Spleen (tissue), 7 donors: ENCODE measurements at regions not wholly inside any gene's neighbourhood (a gene's known extent, or its start where the extent isn't known, plus 50 kb on each side); places are given as distances from the start of the nearest gene placed in this dataset.

Experiments used
- POLR2A ChIP-seq, 3 donors: fragments of 450-650 bp; IDR thresholded peaks; one replicate each; pipeline ENCODE4 v1.5.1; 2017; ENCODE audit warnings: antibody characterized with exemption in 3 of 3, mild to moderate bottlenecking in 1 of 3
- TF ChIP-seq, protein P1 (sequence below), 11 experiments: fragments of 200-600 bp in 7 of 11; fragments of 450-650 bp in 4 of 11; sonication (generic) in 4 of 11; IDR thresholded peaks in 8 of 11; conservative IDR thresholded peaks in 3 of 11; 1 replicate in 7 of 11; 2 replicates in 4 of 11; pipeline versions ENCODE4 v1.4.0 to v1.8.0; 2016 to 2021; ENCODE audit warnings: antibody characterized with exemption in 11 of 11, inconsistent platforms in 4 of 11, mild to moderate bottlenecking in 1 of 11
- donor health status: DM: no; HTN: no; CAD: no; lungs with moderate emphysema.
- donor health status: DM: no; HTN: no; CAD: no.
- donor health status: DM: no; HTN: no; CAD: no.

DNA sequence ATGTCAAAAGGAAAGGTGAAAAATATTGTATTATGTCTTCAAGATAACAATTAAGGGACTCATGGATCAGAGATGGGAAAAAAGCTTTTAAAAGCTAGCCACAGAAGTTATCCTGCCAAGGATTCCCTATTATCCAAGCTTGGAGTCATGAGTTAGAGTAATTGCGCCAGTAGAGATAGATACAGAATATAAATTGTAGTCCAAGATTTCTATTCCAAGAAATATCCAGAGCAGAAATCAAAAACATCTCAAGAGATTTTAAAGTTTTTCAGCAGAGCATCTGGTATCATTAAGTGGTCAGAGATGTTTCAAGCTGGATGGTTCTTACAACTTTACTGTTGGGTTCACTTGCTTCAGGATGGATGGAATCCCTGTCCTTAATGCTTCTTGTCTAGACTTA is 186.7 kb downstream of the PCDH18 start:
- TF ChIP-seq POLR2A (IDR thresholded peaks at IDR 0.05): no peak
- TF ChIP-seq, protein P1, sequence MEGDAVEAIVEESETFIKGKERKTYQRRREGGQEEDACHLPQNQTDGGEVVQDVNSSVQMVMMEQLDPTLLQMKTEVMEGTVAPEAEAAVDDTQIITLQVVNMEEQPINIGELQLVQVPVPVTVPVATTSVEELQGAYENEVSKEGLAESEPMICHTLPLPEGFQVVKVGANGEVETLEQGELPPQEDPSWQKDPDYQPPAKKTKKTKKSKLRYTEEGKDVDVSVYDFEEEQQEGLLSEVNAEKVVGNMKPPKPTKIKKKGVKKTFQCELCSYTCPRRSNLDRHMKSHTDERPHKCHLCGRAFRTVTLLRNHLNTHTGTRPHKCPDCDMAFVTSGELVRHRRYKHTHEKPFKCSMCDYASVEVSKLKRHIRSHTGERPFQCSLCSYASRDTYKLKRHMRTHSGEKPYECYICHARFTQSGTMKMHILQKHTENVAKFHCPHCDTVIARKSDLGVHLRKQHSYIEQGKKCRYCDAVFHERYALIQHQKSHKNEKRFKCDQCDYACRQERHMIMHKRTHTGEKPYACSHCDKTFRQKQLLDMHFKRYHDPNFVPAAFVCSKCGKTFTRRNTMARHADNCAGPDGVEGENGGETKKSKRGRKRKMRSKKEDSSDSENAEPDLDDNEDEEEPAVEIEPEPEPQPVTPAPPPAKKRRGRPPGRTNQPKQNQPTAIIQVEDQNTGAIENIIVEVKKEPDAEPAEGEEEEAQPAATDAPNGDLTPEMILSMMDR (IDR thresholded peaks at IDR 0.05 in 8 of 11, conservative IDR thresholded peaks at IDR 0.05 in 3 of 11): no peak
